ENCODE measurements at regions not wholly inside any gene's neighbourhood (a gene's known extent, or its start where the extent isn't known, plus 50 kb on each side); places are given as distances from the start of the nearest gene placed in this dataset.

DNA sequence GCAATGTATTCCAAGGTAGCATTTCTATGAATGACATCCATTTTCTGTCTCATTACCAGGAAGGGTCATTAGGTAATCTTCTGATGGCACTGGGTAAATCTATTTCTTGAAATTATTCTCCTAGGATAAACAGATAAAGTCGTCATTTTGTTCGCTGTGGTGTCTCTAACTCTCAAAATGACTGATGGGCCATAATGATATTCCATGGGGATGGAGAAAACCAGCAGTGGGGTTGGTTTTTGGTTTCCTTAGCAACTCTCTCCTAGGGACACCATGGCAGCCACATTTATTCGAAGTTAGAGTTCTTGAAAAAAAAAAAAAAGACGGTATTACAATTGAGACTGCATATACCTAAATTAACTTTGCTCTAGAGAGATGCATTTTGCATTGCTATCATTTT is 231.3 kb upstream of the SLCO3A1 start:
- TF ChIP-seq CTCF (conservative IDR thresholded peaks at IDR 0.05; ENCODE audit: low read length) (no peak), EZH2phosphoT487 (IDR thresholded peaks at IDR 0.05; ENCODE audit: borderline replicate concordance, low read depth, low read length) (no peak)
